HEK293 (cell line): ENCODE measurements at regions not wholly inside any gene's neighbourhood (a gene's known extent, or its start where the extent isn't known, plus 50 kb on each side); places are given as distances from the start of the nearest gene placed in this dataset.

ENCODE experiments used
- FEZF1 ChIP-seq: fragments of 450-650 bp; formaldehyde crosslinking; IDR thresholded peaks from 2 replicates; pipeline ENCODE4 v1.5.1; 2016; ENCODE audit warnings: missing biosample characterization, missing genetic modification characterization
- GFI1B ChIP-seq: fragments of 450-650 bp; formaldehyde crosslinking; IDR thresholded peaks from 2 replicates; pipeline ENCODE4 v1.5.1; 2016; ENCODE audit warnings: missing biosample characterization, missing genetic modification characterization
- PRDM10 ChIP-seq: fragments of 450-650 bp; formaldehyde crosslinking; IDR thresholded peaks from 2 replicates; pipeline ENCODE4 v1.5.1; 2016; ENCODE audit warnings: missing biosample characterization, missing genetic modification characterization
- SP7 ChIP-seq: fragments of 450-650 bp; formaldehyde crosslinking; IDR thresholded peaks from 2 replicates; pipeline ENCODE4 v1.5.1; 2016; ENCODE audit warnings: missing biosample characterization, missing genetic modification characterization
- ZNF184 ChIP-seq: fragments of 450-650 bp; IDR thresholded peaks from 2 replicates; pipeline ENCODE4 v1.5.1; 2018; ENCODE audit warnings: missing biosample characterization, mild to moderate bottlenecking, missing genetic modification characterization
- ZNF223 ChIP-seq: fragments of 450-650 bp; formaldehyde crosslinking; IDR thresholded peaks from 2 replicates; pipeline ENCODE4 v1.5.1; 2016; ENCODE audit warnings: missing biosample characterization, missing genetic modification characterization
- ZNF274 ChIP-seq, 2 experiments: fragments of 200-500 bp in 1 of 2; fragments of 450-650 bp in 1 of 2; sonication (Bioruptor generic) in 1 of 2; formaldehyde crosslinking in 1 of 2; IDR thresholded peaks; 2 replicates each; pipeline versions ENCODE4 v1.5.1 to v1.6.1; 2014 to 2016; ENCODE audit warnings: borderline replicate concordance in 1 of 2, inconsistent platforms in 1 of 2, low read length in 1 of 2, missing biosample characterization in 1 of 2, missing genetic modification characterization in 1 of 2
- ZNF335 ChIP-seq: fragments of 450-650 bp; formaldehyde crosslinking; conservative IDR thresholded peaks from 2 replicates; pipeline ENCODE4 v1.5.1; 2016; ENCODE audit warnings: missing biosample characterization, missing genetic modification characterization
- ZNF391 ChIP-seq: fragments of 450-650 bp; formaldehyde crosslinking; IDR thresholded peaks from 2 replicates; pipeline ENCODE4 v1.5.1; 2016; ENCODE audit warnings: low read depth, missing biosample characterization, missing genetic modification characterization, borderline replicate concordance
- ZNF404 ChIP-seq: fragments of 450-650 bp; formaldehyde crosslinking; IDR thresholded peaks from 2 replicates; pipeline ENCODE4 v1.5.1; 2017; ENCODE audit warnings: missing biosample characterization, missing genetic modification characterization
- ZNF629 ChIP-seq: fragments of 450-650 bp; formaldehyde crosslinking; IDR thresholded peaks from 2 replicates; pipeline ENCODE4 v1.5.1; 2017; ENCODE audit warnings: missing biosample characterization, missing genetic modification characterization
- ZNF660 ChIP-seq: fragments of 450-650 bp; IDR thresholded peaks from 2 replicates; pipeline ENCODE4 v1.5.1; 2018; ENCODE audit warnings: missing biosample characterization, mild to moderate bottlenecking, missing genetic modification characterization
- ZNF792 ChIP-seq: fragments of 450-650 bp; formaldehyde crosslinking; IDR thresholded peaks from 2 replicates; pipeline ENCODE4 v1.5.1; 2016; ENCODE audit warnings: missing biosample characterization, missing genetic modification characterization
- ZXDB ChIP-seq: fragments of 450-650 bp; formaldehyde crosslinking; IDR thresholded peaks from 2 replicates; pipeline ENCODE4 v1.5.1; 2016; ENCODE audit warnings: missing biosample characterization, missing genetic modification characterization
- TF ChIP-seq, protein P1 (sequence below): fragments of 450-650 bp; formaldehyde crosslinking; IDR thresholded peaks from 2 replicates; pipeline ENCODE4 v1.5.1; 2016; ENCODE audit warnings: missing biosample characterization, missing genetic modification characterization
- TF ChIP-seq, protein P2 (sequence below): fragments of 450-650 bp; formaldehyde crosslinking; IDR thresholded peaks from 2 replicates; pipeline ENCODE4 v1.5.1; 2016; ENCODE audit warnings: missing biosample characterization, missing genetic modification characterization
- TF ChIP-seq, protein P3 (sequence below): fragments of 450-650 bp; formaldehyde crosslinking; IDR thresholded peaks from 2 replicates; pipeline ENCODE4; 2016; ENCODE audit warnings: missing biosample characterization, missing genetic modification characterization
- TF ChIP-seq, protein P4 (sequence below): fragments of 450-650 bp; formaldehyde crosslinking; IDR thresholded peaks from 2 replicates; pipeline ENCODE4 v1.5.1; 2016; ENCODE audit warnings: missing biosample characterization, missing genetic modification characterization

DNA sequence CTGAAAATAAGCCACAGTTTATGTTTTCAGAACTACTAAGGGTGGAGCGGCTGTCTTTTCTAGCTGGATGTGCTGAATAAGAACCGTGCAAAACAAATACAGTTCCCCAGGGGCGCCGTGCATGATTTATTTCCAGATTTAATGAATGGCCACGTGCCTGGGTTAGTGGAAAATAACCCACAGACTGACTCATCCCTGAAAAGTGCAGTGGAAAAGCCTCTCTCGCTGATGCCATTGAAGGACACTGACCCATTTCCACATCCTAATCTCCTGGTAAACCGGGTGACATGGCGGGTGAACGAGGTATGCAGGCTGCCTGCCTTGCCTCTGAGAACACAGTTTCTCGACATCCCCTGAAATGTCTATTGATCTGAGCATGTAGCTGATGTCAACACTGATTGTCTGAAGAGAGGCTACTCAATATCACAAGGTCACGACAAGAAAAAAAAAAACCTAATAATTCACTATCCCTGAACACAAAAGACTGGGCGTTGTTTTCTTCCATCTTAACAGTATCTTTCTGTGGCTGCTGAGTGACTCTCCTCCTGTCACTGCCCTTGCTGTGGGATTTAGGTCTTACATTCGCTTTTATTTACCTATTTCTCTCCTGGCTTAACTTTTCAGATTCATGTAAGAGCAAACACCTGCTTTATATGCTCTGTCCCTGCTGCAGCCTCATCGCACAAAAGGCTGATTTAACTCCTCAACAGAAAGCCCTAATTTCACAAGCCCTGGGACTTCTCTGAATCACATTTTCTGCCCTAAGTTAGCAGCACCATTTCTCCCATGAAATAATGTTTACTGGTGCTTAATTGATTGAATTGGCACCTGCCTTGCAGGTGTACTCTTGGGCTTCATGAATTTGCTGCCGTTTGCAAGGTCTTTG, 76.9 kb upstream of the SCOC start (continued):
- TF ChIP-seq, protein P1, sequence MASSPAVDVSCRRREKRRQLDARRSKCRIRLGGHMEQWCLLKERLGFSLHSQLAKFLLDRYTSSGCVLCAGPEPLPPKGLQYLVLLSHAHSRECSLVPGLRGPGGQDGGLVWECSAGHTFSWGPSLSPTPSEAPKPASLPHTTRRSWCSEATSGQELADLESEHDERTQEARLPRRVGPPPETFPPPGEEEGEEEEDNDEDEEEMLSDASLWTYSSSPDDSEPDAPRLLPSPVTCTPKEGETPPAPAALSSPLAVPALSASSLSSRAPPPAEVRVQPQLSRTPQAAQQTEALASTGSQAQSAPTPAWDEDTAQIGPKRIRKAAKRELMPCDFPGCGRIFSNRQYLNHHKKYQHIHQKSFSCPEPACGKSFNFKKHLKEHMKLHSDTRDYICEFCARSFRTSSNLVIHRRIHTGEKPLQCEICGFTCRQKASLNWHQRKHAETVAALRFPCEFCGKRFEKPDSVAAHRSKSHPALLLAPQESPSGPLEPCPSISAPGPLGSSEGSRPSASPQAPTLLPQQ (tag by site-specific recombination) = peak; percentile 46; the same call in 1 of the 2 replicates
- TF ChIP-seq ZNF391 (tag by site-specific recombination) (no peak), ZNF274 (IDR thresholded peaks at IDR 0.05; ENCODE audit: low read length) (no peak), ZNF274 (tag by site-specific recombination; IDR thresholded peaks at IDR 0.05; ENCODE audit: borderline replicate concordance) (no peak), ZNF335 (tag by site-specific recombination) (peak; percentile 73), ZNF223 (tag by site-specific recombination) (no peak), PRDM10 (tag by site-specific recombination) (peak; percentile 65), ZNF404 (tag by site-specific recombination) (no peak), ZXDB (tag by site-specific recombination) (0 out of 2 replicates have a peak, but pooled peaks have one; percentile 50), FEZF1 (peak; percentile 77), SP7 (tag by site-specific recombination) (peak; percentile 86), ZNF792 (tag by site-specific recombination) (no peak), ZNF629 (tag by site-specific recombination) (peak; percentile 56), ZNF660 (peak; percentile 25; the same call in 1 of the 2 replicates), GFI1B (tag by site-specific recombination) (peak; percentile 54; the same call in 1 of the 2 replicates), ZNF184 (tag by site-specific recombination) (no peak)
- TF ChIP-seq, protein P2, sequence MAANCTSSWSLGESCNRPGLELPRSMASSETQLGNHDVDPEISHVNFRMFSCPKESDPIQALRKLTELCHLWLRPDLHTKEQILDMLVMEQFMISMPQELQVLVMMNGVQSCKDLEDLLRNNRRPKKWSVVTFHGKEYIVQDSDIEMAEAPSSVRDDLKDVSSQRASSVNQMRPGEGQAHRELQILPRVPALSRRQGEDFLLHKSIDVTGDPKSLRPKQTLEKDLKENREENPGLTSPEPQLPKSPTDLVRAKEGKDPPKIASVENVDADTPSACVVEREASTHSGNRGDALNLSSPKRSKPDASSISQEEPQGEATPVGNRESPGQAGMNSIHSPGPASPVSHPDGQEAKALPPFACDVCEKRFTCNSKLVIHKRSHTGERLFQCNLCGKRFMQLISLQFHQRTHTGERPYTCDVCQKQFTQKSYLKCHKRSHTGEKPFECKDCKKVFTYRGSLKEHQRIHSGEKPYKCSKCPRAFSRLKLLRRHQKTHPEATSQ = no peak
- TF ChIP-seq, protein P3, sequence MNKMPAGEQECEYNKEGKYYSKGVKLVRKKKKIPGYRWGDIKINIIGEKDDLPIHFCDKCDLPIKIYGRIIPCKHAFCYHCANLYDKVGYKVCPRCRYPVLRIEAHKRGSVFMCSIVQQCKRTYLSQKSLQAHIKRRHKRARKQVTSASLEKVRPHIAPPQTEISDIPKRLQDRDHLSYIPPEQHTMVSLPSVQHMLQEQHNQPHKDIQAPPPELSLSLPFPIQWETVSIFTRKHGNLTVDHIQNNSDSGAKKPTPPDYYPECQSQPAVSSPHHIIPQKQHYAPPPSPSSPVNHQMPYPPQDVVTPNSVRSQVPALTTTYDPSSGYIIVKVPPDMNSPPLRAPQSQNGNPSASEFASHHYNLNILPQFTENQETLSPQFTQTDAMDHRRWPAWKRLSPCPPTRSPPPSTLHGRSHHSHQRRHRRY (tag by site-specific recombination) = no peak
- TF ChIP-seq, protein P4, sequence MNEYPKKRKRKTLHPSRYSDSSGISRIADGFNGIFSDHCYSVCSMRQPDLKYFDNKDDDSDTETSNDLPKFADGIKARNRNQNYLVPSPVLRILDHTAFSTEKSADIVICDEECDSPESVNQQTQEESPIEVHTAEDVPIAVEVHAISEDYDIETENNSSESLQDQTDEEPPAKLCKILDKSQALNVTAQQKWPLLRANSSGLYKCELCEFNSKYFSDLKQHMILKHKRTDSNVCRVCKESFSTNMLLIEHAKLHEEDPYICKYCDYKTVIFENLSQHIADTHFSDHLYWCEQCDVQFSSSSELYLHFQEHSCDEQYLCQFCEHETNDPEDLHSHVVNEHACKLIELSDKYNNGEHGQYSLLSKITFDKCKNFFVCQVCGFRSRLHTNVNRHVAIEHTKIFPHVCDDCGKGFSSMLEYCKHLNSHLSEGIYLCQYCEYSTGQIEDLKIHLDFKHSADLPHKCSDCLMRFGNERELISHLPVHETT = 0 out of 2 replicates have a peak, but pooled peaks have one; percentile 51
